ENCODE measurements at regions not wholly inside any gene's neighbourhood (a gene's known extent, or its start where the extent isn't known, plus 50 kb on each side); places are given as distances from the start of the nearest gene placed in this dataset.
"Not testable (repeated sequence)": the region's sequence is repeated elsewhere in the genome, so short reads cannot be mapped to it uniquely, and the experiment has no call there.

DNA sequence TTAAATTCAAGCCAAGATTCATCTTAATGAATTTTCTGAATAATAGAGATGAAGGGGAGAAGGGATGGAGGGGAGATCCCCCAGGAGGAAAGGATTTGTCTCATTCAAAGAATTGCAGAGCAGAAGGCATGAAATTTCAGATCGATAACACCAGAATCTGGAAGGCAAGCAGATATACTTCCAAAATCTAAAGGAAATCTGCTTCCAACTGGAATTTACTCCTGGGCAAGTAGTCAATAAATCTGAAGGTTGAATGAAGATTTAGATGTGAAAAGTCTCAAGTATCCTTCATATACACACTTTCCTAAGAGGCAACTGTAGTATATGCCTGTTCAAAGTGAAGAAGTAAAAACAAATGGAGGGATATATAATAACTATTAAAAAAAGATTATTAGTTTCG is 1190.8 kb upstream of the CELF4 start:
- Histone ChIP-seq H3K4me1 (ENCODE audit: low read length) (no peaks in the 10 kb centered on the region), H3K79me2 (ENCODE audit: low read length) (no peaks in the 10 kb centered on the region), H3K9me3 (ENCODE audit: low read length) (peaks cover 42% of the 10 kb centered on the region), H3K9ac (ENCODE audit: low read length) (no peak overlapping the region), H3K36me3 (ENCODE audit: insufficient read depth, low read length) (no peaks in the 10 kb centered on the region), H2AFZ (ENCODE audit: low read length) (no peak overlapping the region), H3K9me2 (replicated peaks; ENCODE audit: insufficient read depth, low read length) (no peaks in the 10 kb centered on the region; the same call in 1 of the 2 replicates), H3K4me2 (ENCODE audit: low read depth, low read length, poor library complexity, severe bottlenecking) (no peak overlapping the region), H3K27me3 (ENCODE audit: low read length) (no peaks in the 10 kb centered on the region), H3K4me3 (ENCODE audit: low read length) (no peak overlapping the region), H3K27ac (ENCODE audit: low read length) (no peak overlapping the region), H4K20me1 (ENCODE audit: insufficient read depth, low read depth, low read length) (no peaks in the 10 kb centered on the region)
- no peak for DNase-seq

DNA sequence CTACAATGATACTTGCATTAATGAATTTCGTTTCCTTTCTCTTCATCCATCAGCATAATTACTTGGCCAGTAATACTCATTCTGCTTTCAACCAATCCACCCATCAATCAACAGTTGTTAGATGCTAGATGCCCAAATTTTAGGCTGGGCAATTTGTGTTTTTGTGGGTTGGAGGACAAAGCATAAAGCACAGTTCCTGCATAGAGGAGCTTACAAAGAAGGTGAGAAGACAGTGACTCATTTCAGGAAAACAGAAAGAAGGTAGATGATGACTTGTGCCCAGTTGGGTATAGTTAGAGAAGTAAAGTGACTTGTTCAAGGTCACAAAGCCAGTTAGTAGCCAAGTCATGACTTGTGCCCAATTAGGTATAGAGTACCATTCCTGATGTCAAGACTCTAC is 1186.8 kb upstream of the CELF4 start:
- Histone ChIP-seq H3K9ac (ENCODE audit: low read length) (no peak overlapping the region), H3K9me3 (ENCODE audit: low read length) (peaks cover 39% of the 10 kb centered on the region), H3K27ac (ENCODE audit: low read length) (no peak overlapping the region), H3K4me2 (ENCODE audit: low read depth, low read length, poor library complexity, severe bottlenecking) (no peak overlapping the region), H2AFZ (ENCODE audit: low read length) (no peak overlapping the region), H3K4me1 (ENCODE audit: low read length) (no peaks in the 10 kb centered on the region), H4K20me1 (ENCODE audit: insufficient read depth, low read depth, low read length) (no peaks in the 10 kb centered on the region), H3K9me2 (replicated peaks; ENCODE audit: insufficient read depth, low read length) (no peaks in the 10 kb centered on the region; the same call in 1 of the 2 replicates), H3K79me2 (ENCODE audit: low read length) (no peaks in the 10 kb centered on the region), H3K36me3 (ENCODE audit: insufficient read depth, low read length) (no peaks in the 10 kb centered on the region), H3K27me3 (ENCODE audit: low read length) (no peaks in the 10 kb centered on the region), H3K4me3 (ENCODE audit: low read length) (no peak overlapping the region)
- DNase-seq: no peak

DNA sequence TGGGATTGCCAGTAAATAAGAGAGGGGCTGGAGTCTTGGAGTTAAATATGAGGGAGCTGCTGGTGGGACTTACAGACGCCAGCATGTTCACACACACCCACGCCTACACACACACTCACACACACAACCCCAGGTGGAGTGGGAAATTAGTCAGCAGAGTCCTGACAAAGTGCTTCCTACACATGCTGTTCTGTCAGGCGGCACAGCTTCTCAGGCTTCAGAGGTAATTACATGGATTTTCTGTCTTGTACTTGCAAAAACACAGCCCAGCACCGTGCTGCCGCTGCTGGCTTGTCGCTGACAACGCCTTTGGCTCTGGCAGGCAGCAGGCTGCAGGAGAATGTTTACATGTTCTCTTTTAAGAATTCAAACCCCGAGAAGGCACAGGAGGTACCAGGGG is 1186.3 kb upstream of the CELF4 start:
- Histone ChIP-seq H3K4me1 (ENCODE audit: low read length) (no peaks in the 10 kb centered on the region), H3K27me3 (ENCODE audit: low read length) (no peaks in the 10 kb centered on the region), H3K4me2 (ENCODE audit: low read depth, low read length, poor library complexity, severe bottlenecking) (no peak overlapping the region), H3K9ac (ENCODE audit: low read length) (no peak overlapping the region), H3K9me3 (ENCODE audit: low read length) (peaks cover 34% of the 10 kb centered on the region), H3K27ac (ENCODE audit: low read length) (no peak overlapping the region), H3K79me2 (ENCODE audit: low read length) (no peaks in the 10 kb centered on the region), H3K4me3 (ENCODE audit: low read length) (no peak overlapping the region), H3K9me2 (replicated peaks; ENCODE audit: insufficient read depth, low read length) (no peaks in the 10 kb centered on the region; the same call in 1 of the 2 replicates), H3K36me3 (ENCODE audit: insufficient read depth, low read length) (no peaks in the 10 kb centered on the region), H4K20me1 (ENCODE audit: insufficient read depth, low read depth, low read length) (no peaks in the 10 kb centered on the region), H2AFZ (ENCODE audit: low read length) (no peak overlapping the region)
- no peak for DNase-seq

DNA sequence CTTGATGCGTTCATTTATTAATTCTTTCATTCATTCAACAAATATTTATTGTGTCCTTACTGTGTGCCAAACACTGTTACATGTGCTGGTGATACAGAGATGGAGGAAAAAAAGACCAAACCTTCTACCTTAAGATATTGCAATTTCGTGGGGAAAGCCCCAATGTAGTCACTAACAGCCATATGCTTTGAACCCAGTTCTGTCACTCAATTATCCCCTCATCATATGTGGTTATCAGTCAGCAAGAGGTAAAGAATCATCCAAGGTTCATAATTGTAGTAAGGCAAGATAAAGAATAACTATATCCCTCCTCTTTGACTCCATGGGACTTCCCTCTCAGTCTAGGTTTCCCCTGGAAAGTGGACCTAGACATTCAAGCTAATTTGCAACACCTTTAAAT is 1185.6 kb upstream of the CELF4 start:
- no peak overlapping the region for H3K9ac ChIP-seq (ENCODE audit: low read length)
- no peaks in the 10 kb centered on the region for H3K79me2 ChIP-seq (ENCODE audit: low read length)
- no peaks in the 10 kb centered on the region; the same call in 1 of the 2 replicates for H3K9me2 ChIP-seq (replicated peaks; ENCODE audit: insufficient read depth, low read length)
- no peaks in the 10 kb centered on the region for H3K4me1 ChIP-seq (ENCODE audit: low read length)
- H2AFZ ChIP-seq (ENCODE audit: low read length): no peak overlapping the region
- no peak overlapping the region for H3K27ac ChIP-seq (ENCODE audit: low read length)
- H4K20me1 ChIP-seq (ENCODE audit: insufficient read depth, low read depth, low read length): no peaks in the 10 kb centered on the region
- H3K4me3 ChIP-seq (ENCODE audit: low read length): no peak overlapping the region
- H3K9me3 ChIP-seq (ENCODE audit: low read length): peaks cover 33% of the 10 kb centered on the region
- H3K27me3 ChIP-seq (ENCODE audit: low read length): no peaks in the 10 kb centered on the region
- no peaks in the 10 kb centered on the region for H3K36me3 ChIP-seq (ENCODE audit: insufficient read depth, low read length)
- no peak overlapping the region for H3K4me2 ChIP-seq (ENCODE audit: low read depth, low read length, poor library complexity, severe bottlenecking)
- DNase-seq: no peak

DNA sequence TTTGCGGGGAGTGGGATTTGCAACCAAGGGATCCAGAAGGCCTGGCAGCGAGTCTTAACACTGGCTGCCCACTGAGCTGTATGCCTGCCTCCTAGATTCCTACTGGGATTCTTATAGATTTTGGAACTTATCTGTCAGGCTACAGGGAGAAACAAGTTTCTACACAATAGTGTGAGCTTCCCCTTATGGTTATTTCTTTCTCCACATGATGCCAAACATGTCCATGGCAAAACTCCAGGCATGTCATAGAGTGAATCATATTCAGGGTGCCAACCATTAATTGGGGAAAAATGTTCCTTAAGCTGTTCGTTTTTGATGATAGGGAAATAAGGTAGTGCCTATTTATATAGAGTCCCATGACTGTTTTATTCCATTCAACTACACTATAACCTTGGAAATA is 1185.2 kb upstream of the CELF4 start:
- H3K9ac ChIP-seq (ENCODE audit: low read length): no peak overlapping the region
- H3K4me1 ChIP-seq (ENCODE audit: low read length): no peaks in the 10 kb centered on the region
- H3K79me2 ChIP-seq (ENCODE audit: low read length): no peaks in the 10 kb centered on the region
- peaks cover 36% of the 10 kb centered on the region for H3K9me3 ChIP-seq (ENCODE audit: low read length)
- no peak for DNase-seq
- H3K9me2 ChIP-seq (replicated peaks; ENCODE audit: insufficient read depth, low read length): no peaks in the 10 kb centered on the region; the same call in 1 of the 2 replicates
- H3K36me3 ChIP-seq (ENCODE audit: insufficient read depth, low read length): no peaks in the 10 kb centered on the region
- H4K20me1 ChIP-seq (ENCODE audit: insufficient read depth, low read depth, low read length): no peaks in the 10 kb centered on the region
- no peak overlapping the region for H3K4me2 ChIP-seq (ENCODE audit: low read depth, low read length, poor library complexity, severe bottlenecking)
- no peak overlapping the region for H3K27ac ChIP-seq (ENCODE audit: low read length)
- no peaks in the 10 kb centered on the region for H3K27me3 ChIP-seq (ENCODE audit: low read length)
- H3K4me3 ChIP-seq (ENCODE audit: low read length): no peak overlapping the region
- no peak overlapping the region for H2AFZ ChIP-seq (ENCODE audit: low read length)

DNA sequence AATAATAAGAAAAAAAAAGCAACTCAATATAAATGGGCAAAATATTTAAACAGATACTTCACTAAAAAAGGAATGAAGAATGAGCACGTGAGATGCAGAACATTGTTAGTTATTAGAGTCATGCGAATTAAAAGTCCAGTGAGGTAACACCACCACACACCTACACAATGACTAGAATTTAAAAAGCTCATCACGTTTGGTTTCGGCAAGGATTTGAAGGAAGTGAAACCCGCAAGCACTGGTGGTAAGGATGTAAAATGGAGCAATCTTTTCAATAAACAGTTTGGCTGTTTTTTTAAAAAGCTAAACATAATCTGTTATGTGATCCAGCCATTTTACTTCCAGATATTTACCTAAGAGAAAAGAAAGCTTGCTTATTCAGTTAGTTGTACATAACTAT is 1181.6 kb upstream of the CELF4 start:
- Histone ChIP-seq H2AFZ (ENCODE audit: low read length) (no peak overlapping the region), H3K79me2 (ENCODE audit: low read length) (no peaks in the 10 kb centered on the region), H3K4me2 (ENCODE audit: low read depth, low read length, poor library complexity, severe bottlenecking) (no peak overlapping the region), H3K4me3 (ENCODE audit: low read length) (no peak overlapping the region), H3K27me3 (ENCODE audit: low read length) (no peaks in the 10 kb centered on the region), H3K9ac (ENCODE audit: low read length) (no peak overlapping the region), H3K4me1 (ENCODE audit: low read length) (no peaks in the 10 kb centered on the region), H3K9me2 (replicated peaks; ENCODE audit: insufficient read depth, low read length) (no peaks in the 10 kb centered on the region), H4K20me1 (ENCODE audit: insufficient read depth, low read depth, low read length) (no peaks in the 10 kb centered on the region), H3K27ac (ENCODE audit: low read length) (no peak overlapping the region), H3K9me3 (ENCODE audit: low read length) (peaks cover 26% of the 10 kb centered on the region), H3K36me3 (ENCODE audit: insufficient read depth, low read length) (no peaks in the 10 kb centered on the region)
- DNase-seq: peak; percentile 41

DNA sequence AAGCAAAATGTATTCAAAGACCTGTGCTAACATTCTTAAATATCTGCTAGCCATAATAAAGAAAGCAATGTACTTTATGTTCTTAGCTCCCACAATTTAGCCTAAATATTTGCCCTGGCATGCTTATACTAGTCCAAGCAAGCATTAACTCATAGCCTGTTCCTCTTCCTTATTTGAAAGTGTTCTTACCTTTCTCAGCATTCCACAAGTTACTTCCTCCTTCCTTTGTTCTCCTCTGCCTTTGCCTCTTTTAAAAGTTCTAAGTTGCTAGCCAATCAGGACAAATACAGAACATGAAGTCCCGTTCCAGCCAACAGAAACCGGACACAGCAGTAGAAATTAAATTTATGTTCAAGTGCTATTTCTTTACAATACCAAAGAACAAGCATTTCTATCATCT is 1154.6 kb upstream of the CELF4 start:
- not testable (repeated sequence) for DNase-seq; H4K20me1 ChIP-seq (ENCODE audit: insufficient read depth, low read depth, low read length)

DNA sequence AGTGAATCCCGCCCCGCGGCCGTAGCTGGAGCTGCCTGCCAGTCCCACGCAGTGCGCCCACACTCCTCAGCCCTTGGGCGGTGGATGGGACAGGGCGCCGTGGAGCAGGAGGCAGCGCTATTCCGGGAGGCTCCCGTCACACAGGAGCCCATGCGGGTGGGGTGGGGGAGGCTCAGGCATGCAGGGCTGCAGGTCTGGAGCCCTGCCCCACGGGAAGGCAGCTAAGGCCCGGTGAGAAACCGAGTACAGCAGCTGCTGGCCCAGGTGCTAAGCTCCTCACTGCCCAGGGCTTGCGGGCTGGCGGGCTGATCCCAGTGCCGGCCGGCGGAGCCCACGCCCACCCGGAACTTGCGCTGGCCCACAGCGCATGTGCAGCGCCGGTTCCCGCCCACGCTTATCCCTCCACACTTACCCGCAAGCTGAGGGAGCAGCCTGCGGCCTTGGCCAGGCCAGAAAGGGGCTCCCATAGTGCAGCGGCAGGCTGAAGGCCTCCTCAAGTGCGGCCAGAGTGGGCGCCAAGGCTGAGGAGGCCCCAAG is 1152.8 kb upstream of the CELF4 start:
- DNase-seq: no peak

More for the DNA sequence above, 1154.6 kb upstream of the CELF4 start:
- not testable (repeated sequence) for H3K27me3 ChIP-seq (ENCODE audit: low read length); H3K9ac ChIP-seq (ENCODE audit: low read length); H3K36me3 ChIP-seq (ENCODE audit: insufficient read depth, low read length); H3K4me3 ChIP-seq (ENCODE audit: low read length); H3K27ac ChIP-seq (ENCODE audit: low read length); H3K9me2 ChIP-seq (replicated peaks; ENCODE audit: insufficient read depth, low read length); H2AFZ ChIP-seq (ENCODE audit: low read length); H3K4me1 ChIP-seq (ENCODE audit: low read length); H3K4me2 ChIP-seq (ENCODE audit: low read depth, low read length, poor library complexity, severe bottlenecking); H3K79me2 ChIP-seq (ENCODE audit: low read length)
- peaks cover 15% of the 10 kb centered on the region for H3K9me3 ChIP-seq (ENCODE audit: low read length)

DNA sequence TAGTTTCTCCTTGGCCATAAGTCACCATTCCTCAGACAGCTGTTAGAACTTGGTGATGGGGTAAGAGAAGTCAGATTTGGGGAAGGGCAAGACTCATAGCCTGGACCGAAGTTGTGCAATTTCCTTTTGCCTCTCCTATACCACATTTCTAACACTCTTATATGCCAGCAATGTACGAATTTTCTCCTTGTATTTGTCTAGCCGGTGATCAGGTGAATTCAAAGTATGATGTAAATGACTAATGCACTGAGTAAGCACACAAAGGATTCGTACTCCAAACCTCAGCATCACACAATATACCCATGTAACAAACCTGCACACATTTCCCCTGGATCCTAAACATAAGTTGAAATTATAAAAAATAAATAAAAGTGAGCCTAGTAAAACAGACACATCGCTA is 1143.5 kb upstream of the CELF4 start:
- Histone ChIP-seq H3K27me3 (ENCODE audit: low read length) (no peaks in the 10 kb centered on the region), H2AFZ (ENCODE audit: low read length) (no peak overlapping the region), H3K27ac (ENCODE audit: low read length) (no peak overlapping the region), H3K4me1 (ENCODE audit: low read length) (no peaks in the 10 kb centered on the region), H3K9ac (ENCODE audit: low read length) (no peak overlapping the region), H4K20me1 (ENCODE audit: insufficient read depth, low read depth, low read length) (no peaks in the 10 kb centered on the region), H3K4me2 (ENCODE audit: low read depth, low read length, poor library complexity, severe bottlenecking) (no peak overlapping the region), H3K79me2 (ENCODE audit: low read length) (no peaks in the 10 kb centered on the region), H3K36me3 (ENCODE audit: insufficient read depth, low read length) (no peaks in the 10 kb centered on the region), H3K4me3 (ENCODE audit: low read length) (no peak overlapping the region), H3K9me3 (ENCODE audit: low read length) (peaks cover 18% of the 10 kb centered on the region), H3K9me2 (replicated peaks; ENCODE audit: insufficient read depth, low read length) (no peaks in the 10 kb centered on the region)
- DNase-seq: no peak

More for the DNA sequence above, 1152.8 kb upstream of the CELF4 start:
- H3K27ac ChIP-seq (ENCODE audit: low read length): no peak overlapping the region
- H3K79me2 ChIP-seq (ENCODE audit: low read length): no peaks in the 10 kb centered on the region
- no peaks in the 10 kb centered on the region for H4K20me1 ChIP-seq (ENCODE audit: insufficient read depth, low read depth, low read length)
- no peaks in the 10 kb centered on the region for H3K4me1 ChIP-seq (ENCODE audit: low read length)
- no peak overlapping the region for H3K4me3 ChIP-seq (ENCODE audit: low read length)
- H3K9ac ChIP-seq (ENCODE audit: low read length): no peak overlapping the region
- H3K9me2 ChIP-seq (replicated peaks; ENCODE audit: insufficient read depth, low read length): no peaks in the 10 kb centered on the region
- no peak overlapping the region for H3K4me2 ChIP-seq (ENCODE audit: low read depth, low read length, poor library complexity, severe bottlenecking)
- peaks cover 11% of the 10 kb centered on the region for H3K9me3 ChIP-seq (ENCODE audit: low read length)
- H3K36me3 ChIP-seq (ENCODE audit: insufficient read depth, low read length): no peaks in the 10 kb centered on the region
- H2AFZ ChIP-seq (ENCODE audit: low read length): no peak overlapping the region
- H3K27me3 ChIP-seq (ENCODE audit: low read length): no peaks in the 10 kb centered on the region

All from Karpas-422 (cell line).